GM18517 (cell line): ENCODE measurements at regions not wholly inside any gene's neighbourhood (a gene's known extent, or its start where the extent isn't known, plus 50 kb on each side); places are given as distances from the start of the nearest gene placed in this dataset.

Experiments used
- ATAC-seq: cut with Tn5 transposase; IDR thresholded peaks from one replicate; pipeline ENCODE4 v1.9.1; 2021; ENCODE audit warnings: mild to moderate bottlenecking, moderate library complexity; ENCODE audit not compliant: unreplicated experiment

GRCh38 chr2:6679471-6679870, 186.2 kb downstream of the CMPK2 start:
- no peak for ATAC-seq

DNA sequence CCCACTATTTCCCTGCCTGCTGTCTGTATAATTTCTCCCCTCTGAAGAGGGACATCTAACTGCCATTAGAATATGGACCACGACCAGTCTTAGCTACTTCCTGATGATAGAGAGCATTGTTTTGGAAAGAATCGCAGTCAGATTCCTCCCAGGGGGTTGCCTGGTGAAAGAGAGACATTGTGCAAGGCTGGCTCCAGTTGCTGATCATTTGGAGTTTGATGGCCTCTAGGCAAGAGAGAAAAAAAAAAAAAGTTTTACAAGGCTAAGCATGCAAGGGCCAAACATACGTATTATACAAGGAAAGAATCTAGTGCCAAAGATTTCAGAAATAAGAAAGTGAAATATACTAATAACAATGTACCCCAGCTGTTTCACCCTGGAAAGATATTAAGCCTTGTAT, 182.2 kb downstream of the CMPK2 start:
- no peak for ATAC-seq

DNA sequence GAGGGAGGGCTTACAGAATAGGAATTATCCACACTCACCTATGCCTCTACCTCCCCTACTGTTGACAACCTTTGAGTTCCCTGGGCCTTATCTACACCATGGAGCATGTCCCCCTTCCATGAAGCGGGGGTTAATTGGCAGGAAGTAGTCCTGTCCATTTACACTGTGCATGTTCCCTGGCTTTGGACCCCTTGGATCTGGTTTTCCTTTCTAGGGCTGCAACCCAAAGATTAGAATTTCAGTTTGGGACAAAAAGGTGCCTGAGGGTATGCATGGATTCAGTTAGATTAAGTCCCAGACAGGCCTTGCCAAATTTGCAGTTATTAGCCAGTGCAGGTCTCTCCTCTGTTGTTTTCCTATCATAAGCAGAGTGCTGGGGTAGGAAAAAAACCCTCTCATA, 180.3 kb downstream of the CMPK2 start:
- ATAC-seq, result no peak

DNA sequence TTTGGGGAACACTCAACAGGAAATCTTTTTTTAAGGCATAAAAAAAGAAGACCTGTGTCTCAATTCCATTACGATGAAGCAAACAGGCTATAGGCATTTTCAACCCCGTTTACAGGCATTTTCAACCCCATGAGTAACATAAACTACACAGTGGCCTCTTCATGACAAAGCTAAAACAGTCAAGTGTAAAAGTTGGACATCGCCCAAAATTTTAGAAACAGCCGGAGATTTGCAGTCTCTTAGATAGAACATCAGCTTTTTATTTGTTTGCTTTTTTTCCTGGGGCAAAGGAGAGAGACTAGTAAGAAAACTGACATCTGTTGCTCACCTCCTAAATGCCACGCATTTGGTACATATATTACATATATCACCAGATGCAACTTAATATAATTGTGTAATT, 173.7 kb downstream of the CMPK2 start:
- no peak for ATAC-seq

DNA sequence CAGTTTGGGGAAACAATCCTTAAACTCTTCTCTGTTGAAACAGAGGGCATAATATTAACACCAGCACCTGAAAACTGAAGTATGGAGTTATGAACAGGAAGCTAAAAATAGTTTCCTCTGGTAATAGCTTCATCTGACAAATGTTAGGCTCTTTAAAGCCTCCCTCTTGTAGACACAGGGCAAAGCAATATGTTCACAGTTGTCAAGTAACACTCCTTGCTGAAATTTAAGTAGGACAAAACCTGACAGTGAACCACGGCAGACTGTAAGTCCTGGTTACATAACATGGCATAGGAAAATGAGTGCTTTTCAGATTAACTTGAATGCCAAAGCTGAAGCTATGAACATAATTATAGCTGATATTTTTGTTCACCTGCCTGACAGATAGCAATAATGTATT, 172.9 kb downstream of the CMPK2 start:
- ATAC-seq, result no peak

- ATAC-seq, result no peak
Observed at GRCh38 chr2:6694555-6694954, 171.2 kb downstream of the CMPK2 start.

- no peak for ATAC-seq
Observed at GRCh38 chr2:6700335-6700734, 165.4 kb downstream of the CMPK2 start.

DNA sequence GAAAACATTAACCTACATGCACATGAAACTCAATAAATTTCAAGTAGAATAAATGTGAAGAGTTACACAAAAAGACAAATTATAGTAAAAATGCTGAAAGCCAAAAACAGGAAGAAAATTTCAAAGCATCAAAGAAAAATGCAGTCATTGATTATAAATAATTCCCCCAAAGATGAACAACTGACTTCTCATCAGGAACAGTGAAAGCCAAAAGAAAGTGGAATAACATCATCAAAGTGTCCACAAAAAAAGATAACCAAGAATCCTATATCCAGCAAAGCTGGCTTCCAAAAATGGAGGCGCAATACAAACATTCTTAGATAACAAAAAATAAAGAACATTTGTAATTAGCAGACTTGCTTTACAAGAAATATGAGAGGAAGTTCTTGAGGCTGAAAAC, 161.6 kb downstream of the CMPK2 start:
- no peak for ATAC-seq

GRCh38 chr2:6721395-6721794, 144.3 kb downstream of the CMPK2 start:
- no peak for ATAC-seq

DNA sequence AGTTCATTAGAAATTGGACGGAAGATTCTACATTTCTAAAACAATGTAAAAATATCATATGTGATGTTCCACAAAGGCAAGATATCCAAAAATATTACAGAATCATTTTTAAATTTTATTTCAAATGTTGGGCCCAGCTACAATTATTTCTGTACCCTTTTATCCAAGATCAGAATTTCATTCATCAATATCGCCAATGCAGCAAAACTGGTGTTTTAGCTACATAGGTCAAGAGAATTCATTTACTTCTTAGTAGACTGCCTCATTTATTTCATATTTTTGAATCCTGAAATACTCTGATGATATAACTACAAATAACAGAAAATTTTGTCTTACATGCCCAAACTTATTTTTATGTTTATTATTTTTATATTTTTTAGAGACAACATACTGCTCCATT, 143.1 kb downstream of the CMPK2 start:
- no peak for ATAC-seq

DNA sequence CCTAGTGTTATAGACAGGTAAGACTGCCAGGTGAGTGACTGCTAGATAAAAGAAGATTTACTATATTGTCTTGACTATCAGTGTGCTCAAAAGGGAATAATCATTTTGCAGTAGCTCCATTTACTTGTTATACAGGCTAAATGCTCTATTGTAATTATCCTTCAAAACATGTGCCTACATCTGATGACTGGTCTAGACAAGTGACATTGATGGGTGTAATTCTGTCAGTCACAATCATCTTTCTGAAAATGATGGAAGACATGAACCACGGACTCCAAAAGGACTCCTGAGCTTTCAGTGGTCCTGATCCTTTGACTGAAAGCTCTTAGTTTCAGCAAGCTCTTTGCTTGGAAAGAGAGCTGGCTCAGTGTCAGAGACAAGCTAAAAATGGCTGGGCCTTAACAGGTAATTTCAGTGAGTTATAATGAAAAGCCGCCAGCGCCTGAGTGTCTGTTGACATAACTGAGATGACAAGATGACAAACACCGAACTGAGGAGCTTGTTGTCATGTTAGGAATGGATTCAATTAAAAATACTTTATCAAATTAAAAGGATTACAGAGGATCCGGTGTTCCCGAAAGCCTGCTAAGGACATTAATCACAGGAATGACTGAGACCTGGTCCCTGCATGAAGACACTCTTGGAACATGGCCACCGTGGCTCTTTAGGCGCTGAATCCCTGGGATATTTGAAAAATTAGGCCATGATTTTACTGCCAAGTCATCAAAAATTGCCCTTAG, 141.7 kb downstream of the CMPK2 start:
- no peak for ATAC-seq

DNA sequence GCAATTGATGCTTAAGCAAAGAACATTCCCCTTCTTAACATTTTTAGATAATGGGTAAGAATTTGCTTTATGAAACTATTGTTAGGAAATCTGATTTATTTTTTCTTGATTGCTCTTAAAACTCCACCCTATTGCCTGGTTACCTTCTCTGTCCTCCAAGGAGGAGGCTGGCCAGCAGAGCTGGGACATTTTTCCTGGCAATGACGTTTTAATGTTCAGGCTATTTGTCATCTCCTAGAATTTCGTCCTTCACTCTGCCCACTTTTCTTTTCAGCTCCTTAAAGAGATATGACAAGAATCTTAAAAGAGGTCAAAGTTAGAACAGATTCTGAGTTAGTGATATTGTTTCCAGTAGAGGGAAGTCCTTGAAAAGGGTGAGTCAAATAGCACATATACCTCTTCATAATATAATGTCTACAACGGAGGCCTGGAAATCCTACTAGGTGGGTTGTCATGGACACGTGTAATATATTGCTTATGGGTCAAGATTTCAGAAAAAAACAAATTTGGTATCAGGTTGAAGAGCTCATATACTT, 141.0 kb downstream of the CMPK2 start:
- no peak for ATAC-seq

DNA sequence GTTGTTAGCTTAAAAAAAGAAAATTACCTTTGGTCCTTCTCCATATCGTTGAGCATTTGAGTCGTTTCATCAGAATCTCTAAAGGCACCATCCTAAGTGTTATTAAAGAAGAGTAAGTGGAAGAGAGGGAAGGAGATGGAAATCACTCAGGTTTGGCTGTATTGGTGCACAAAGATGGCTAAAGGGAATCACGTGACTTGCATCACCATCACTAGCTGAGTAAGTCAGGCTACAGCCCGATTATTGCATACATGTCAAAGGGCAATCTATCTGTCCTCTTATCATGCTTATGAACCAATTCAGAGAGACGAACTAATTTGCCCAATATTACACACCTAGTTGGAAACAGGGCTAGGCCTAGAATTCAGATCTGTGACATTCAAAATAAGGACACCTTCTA, 137.6 kb downstream of the CMPK2 start:
- ATAC-seq, result no peak

DNA sequence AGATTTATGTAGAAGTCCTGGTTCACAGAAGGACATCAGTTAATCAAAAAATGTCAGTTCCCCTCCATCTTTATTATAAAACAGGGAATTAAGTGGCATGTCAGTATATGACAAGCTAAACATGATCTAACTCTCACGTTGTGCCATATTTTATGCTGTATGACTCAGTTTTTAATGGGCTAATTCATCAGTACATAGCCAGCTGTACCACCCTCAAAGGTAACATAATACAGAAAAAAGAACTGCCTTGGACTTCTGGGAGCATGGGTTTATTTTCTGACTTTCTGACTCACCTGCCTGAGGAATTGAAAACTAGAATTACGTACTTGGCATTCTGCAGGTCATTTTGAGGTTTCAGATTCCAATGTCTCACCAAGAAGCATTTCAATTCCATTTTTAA, 135.7 kb downstream of the CMPK2 start:
- ATAC-seq, result no peak

DNA sequence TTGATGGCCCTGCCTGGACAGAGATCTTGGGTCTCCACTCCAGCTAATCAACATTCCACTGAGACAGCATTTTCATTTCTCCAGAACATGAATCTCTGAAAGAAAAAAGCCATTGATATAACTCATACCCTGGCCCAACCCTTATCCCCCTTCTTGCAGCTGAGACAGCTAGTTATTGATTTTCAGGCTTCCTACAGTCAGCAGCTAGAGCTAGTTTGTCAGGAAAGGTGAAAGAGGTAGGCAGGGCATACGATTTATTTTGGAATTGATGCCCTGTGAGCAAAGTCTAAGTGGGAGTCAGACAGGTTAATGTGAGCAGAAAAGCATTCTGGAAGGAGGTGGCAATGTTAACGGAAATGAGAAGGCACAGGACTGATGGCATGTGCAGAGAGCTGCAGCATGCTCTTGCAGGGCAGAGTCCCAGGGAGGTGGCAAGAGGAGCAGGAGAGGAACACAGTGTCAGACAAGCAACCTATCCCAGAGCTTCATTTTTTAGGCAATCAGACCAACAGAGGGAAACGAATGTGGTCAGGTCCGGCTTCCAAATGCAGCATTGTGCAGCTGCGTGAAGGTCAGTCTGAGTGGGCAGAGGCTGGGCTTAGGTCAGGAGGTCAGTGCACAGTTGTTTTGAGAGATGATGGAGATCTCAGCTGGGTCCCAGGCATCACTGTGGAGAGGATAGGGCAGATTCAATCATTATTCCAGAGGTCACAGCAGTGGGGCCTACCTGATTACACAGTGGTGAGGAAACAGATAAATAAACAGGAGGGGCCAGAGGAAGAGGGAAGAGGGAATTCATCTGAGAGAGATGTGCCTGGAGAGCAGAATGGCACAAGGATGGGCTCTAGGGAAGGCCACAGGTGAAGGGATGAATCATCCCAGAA, 134.8 kb downstream of the CMPK2 start:
- ATAC-seq, result no peak

DNA sequence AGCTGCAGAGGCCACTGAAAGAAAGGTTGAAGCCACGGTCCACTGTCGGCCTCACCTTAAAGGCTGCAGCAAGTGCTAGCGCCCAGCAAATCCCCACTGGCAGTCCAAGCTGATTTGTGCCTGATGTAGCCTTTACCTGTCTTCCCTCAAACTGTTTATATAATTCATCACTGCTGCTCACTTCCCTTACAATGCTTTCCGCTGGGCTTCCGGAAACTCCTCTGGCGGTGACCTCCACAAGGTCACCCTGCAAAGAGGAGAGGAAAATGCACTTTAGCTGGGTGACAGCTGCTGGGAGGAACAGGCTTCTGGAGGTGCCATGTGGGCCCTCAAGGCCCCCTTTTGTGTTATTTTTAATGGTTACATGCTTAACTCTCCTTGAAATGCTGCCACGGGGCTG, 126.2 kb downstream of the CMPK2 start:
- ATAC-seq, result no peak

- no peak for ATAC-seq
Observed at GRCh38 chr2:6741229-6741628, 124.5 kb downstream of the CMPK2 start.

DNA sequence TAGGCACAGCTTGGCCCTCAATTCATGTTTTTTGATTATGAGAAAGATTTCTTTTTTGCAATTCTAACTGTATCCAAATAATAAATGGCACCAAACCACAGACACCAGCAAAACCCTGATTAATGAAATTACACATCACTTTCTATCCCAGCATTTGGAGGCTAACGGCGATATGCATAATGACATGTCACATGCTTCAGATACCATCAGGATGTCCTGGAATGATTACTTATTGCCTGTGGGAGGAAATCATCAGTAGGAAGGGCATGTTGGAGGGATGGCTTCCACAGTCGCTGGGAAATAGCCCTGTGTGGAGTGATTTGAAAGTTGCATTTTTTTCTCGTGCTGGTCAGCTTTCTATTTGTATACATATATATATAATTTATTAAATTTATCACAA, 121.7 kb downstream of the CMPK2 start:
- ATAC-seq, result no peak

DNA sequence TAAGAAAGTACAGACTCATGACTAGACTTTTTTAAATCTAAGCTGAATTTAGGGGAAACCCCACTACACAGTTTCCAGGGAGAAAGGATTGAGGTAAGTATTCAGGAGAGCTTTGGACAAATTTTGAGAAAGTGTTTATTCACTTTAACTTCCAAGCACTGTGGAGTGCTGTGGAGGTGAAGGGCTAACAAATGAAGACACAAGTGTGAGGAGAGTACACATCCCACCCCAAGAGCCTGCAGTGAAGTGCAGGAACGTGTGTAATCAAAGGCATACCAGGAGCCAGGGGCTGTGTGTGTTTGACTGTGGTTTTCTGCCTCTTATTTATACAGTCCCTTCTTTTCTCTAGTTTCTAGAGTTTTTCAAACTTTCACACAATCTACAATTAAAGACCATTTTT, 118.3 kb downstream of the CMPK2 start:
- ATAC-seq, result no peak

GRCh38 chr2:6748406-6749067, 117.2 kb downstream of the CMPK2 start:
- ATAC-seq, result no peak

DNA sequence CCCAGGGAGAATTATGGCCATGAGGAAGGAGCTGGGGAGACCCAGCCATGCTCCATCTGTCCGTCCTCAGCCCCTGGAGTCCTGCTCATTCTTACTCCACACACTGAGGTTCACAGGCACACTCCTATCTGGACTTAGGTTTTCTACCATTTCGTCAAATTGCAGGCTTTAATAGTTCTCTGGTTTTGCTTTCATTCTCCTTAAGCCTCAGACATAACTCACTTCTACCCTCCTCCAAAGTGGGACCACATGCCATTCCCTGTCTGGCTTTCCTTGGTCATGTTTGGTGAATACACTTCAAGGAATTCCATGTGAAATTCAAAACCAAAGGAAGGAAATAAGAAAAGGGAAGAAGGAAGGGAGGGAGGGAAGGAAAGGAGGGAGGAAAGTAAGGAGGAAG, 115.7 kb downstream of the CMPK2 start:
- no peak for ATAC-seq
